Spleen (tissue), 11 donors: ENCODE measurements at regions not wholly inside any gene's neighbourhood (a gene's known extent, or its start where the extent isn't known, plus 50 kb on each side); places are given as distances from the start of the nearest gene placed in this dataset.

Source experiments
- DNase-seq: peaks from one replicate; pipeline ENCODE4 v3.0.0-alpha.2; 2020
- H3K27ac ChIP-seq, 8 donors: fragments of 200-600 bp; sonication (generic) in 7 of 8; 1 replicate in 4 of 8; 2 replicates in 4 of 8; pipeline versions ENCODE4 v1.5.0 to v1.8.0; 2016 to 2021; ENCODE audit warnings: inconsistent platforms in 4 of 8, mild to moderate bottlenecking in 4 of 8, moderate library complexity in 1 of 8
- H3K27me3 ChIP-seq, 7 donors: fragments of 200-600 bp; sonication (generic) in 6 of 7; replicated peaks in 1 of 7; 1 replicate in 4 of 7; 2 replicates in 3 of 7; pipeline versions ENCODE4 v1.5.0 to v1.8.0; 2016 to 2021; ENCODE audit warnings: inconsistent platforms in 3 of 7, mild to moderate bottlenecking in 1 of 7
- H3K36me3 ChIP-seq, 6 donors: fragments of 200-600 bp; sonication (generic) in 5 of 6; 1 replicate in 4 of 6; 2 replicates in 2 of 6; pipeline versions ENCODE4 v1.5.0 to v1.8.0; 2016 to 2021; ENCODE audit warnings: inconsistent platforms in 2 of 6
- H3K4me1 ChIP-seq, 6 donors: fragments of 200-600 bp; sonication (generic) in 5 of 6; 1 replicate in 3 of 6; 2 replicates in 3 of 6; pipeline versions ENCODE4 v1.5.0 to v1.8.0; 2016 to 2021; ENCODE audit warnings: inconsistent platforms in 3 of 6
- H3K4me3 ChIP-seq, 8 donors: fragments of 200-600 bp; sonication (generic) in 7 of 8; 1 replicate in 4 of 8; 2 replicates in 4 of 8; pipeline versions ENCODE4 v1.5.0 to v1.8.0; 2016 to 2021; ENCODE audit warnings: inconsistent platforms in 4 of 8, mild to moderate bottlenecking in 4 of 8, moderate library complexity in 2 of 8
- H3K9me3 ChIP-seq, 8 donors: fragments of 200-600 bp; sonication (generic) in 7 of 8; 1 replicate in 4 of 8; 2 replicates in 4 of 8; pipeline versions ENCODE4 v1.5.0 to v1.8.0; 2016 to 2021; ENCODE audit warnings: inconsistent platforms in 4 of 8
- CTCF ChIP-seq, 11 experiments: fragments of 200-600 bp in 7 of 11; fragments of 450-650 bp in 4 of 11; sonication (generic) in 4 of 11; IDR thresholded peaks in 8 of 11; conservative IDR thresholded peaks in 3 of 11; 1 replicate in 7 of 11; 2 replicates in 4 of 11; pipeline versions ENCODE4 v1.4.0 to v1.8.0; 2016 to 2021; ENCODE audit warnings: antibody characterized with exemption in 11 of 11, inconsistent platforms in 4 of 11, mild to moderate bottlenecking in 1 of 11
- POLR2A ChIP-seq, 3 donors: fragments of 450-650 bp; IDR thresholded peaks; one replicate each; pipeline ENCODE4 v1.5.1; 2017; ENCODE audit warnings: antibody characterized with exemption in 3 of 3, mild to moderate bottlenecking in 1 of 3
- POLR2AphosphoS5 ChIP-seq, 3 donors: sonication (generic); formaldehyde crosslinking; IDR thresholded peaks; one replicate each; pipeline ENCODE4 v1.5.1; 2017; ENCODE audit warnings: antibody characterized with exemption in 3 of 3
- WGBS, 5 donors: extraction: QIAGEN DNeasy Blood & Tissue Kit in 3 of 5; methylation state at CpG; one replicate each; pipeline versions ENCODE4 v1.1.5 to v1.1.7; 2013 to 2018; 5-methylcytosine and 5-hydroxymethylcytosine counted together
- intact Hi-C: fragments of 100-400 bp; cut with DNase I; formaldehyde crosslinking; loops from one replicate; pipeline ENCODE4 v1.15.0; 2023; ENCODE audit warnings: low total_unique reads
- donor health status: healthy with polysubstance abuse.
- donor health status: DM: no; HTN: no; CAD: no; lungs with moderate emphysema.
- donor health status: DM: no; HTN: no; CAD: no.
- donor health status: Bipolar disorder and iron deficiency.
- donor health status: healthy.
- donor health status: DM: no; HTN: no; CAD: no.
- donor health status: DM: yes; HTN: yes; CAD: no.

- H3K27ac ChIP-seq: no peak overlapping the region
- no peaks in the 10 kb centered on the region for H3K27me3 ChIP-seq
- no peak for TF ChIP-seq POLR2AphosphoS5 (IDR thresholded peaks at IDR 0.05)
- TF ChIP-seq CTCF (IDR thresholded peaks at IDR 0.05 in 8 of 11, conservative IDR thresholded peaks at IDR 0.05 in 3 of 11): no peak
- TF ChIP-seq POLR2A (IDR thresholded peaks at IDR 0.05): no peak
- WGBS, 5 donors: 90 to 95% (median 91%) methylated on average over 7 of the region's 7 CpGs
- no peak overlapping the region for H3K4me3 ChIP-seq
- DNase-seq: no peak
- intact Hi-C loops: no loop called here
- H3K9me3 ChIP-seq: no peaks in the 10 kb centered on the region
- no peaks in the 10 kb centered on the region for H3K36me3 ChIP-seq
- no peaks in the 10 kb centered on the region for H3K4me1 ChIP-seq
These were observed 534.7 kb upstream of the CBLB start for GRCh38 chr3:106403371-106404145.

DNA sequence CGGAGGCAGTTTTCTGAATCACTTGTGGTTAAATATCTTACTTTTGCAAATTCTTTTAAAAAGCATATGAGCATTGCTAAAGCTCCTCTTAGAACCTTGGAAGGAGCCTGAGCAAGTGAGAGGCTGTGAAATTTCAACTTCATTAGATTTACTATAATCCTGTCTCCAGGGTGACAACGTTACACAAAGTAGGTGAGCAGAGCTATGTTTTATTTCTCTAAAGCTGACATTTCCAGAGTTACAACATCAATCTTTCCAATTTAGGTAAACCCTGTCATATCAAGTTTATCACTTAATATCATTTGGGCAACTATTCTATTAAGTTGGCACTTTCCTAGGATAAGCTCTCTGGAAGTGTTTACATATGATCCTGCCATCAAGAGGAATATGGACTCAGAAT is 544.9 kb upstream of the CBLB start:
- 42 to 95% (median 94%) methylated on average over 2 of the region's 2 CpGs for WGBS, 5 donors
- Histone ChIP-seq H3K9me3 (peaks cover 0 to 7% (median 0%) of the 10 kb centered on the region in 8 donors), H3K4me3 (no peak overlapping the region), H3K27ac (no peak overlapping the region), H3K27me3 (no peaks in the 10 kb centered on the region), H3K4me1 (no peaks in the 10 kb centered on the region), H3K36me3 (no peaks in the 10 kb centered on the region)
- intact Hi-C loops: no loop called here
- no peak for TF ChIP-seq POLR2A (IDR thresholded peaks at IDR 0.05)
- no peak for DNase-seq

GRCh38 chr3:106420628-106421027 is 551.8 kb upstream of the CBLB start:
- Histone ChIP-seq H3K9me3 (no peaks in the 10 kb centered on the region), H3K36me3 (no peaks in the 10 kb centered on the region), H3K4me1 (peaks cover 0 to 2% (median 0%) of the 10 kb centered on the region in 6 donors), H3K27ac (no peak overlapping the region), H3K27me3 (no peaks in the 10 kb centered on the region), H3K4me3 (no peak overlapping the region)
- TF ChIP-seq POLR2AphosphoS5 (IDR thresholded peaks at IDR 0.05) (no peak), POLR2A (IDR thresholded peaks at IDR 0.05) (no peak), CTCF (IDR thresholded peaks at IDR 0.05 in 8 of 11, conservative IDR thresholded peaks at IDR 0.05 in 3 of 11) (no peak)
- WGBS, 5 donors: 29 to 72% (median 44%) methylated on average over 2 of the region's 2 CpGs
- intact Hi-C loops: no loop called here
- DNase-seq: no peak

DNA sequence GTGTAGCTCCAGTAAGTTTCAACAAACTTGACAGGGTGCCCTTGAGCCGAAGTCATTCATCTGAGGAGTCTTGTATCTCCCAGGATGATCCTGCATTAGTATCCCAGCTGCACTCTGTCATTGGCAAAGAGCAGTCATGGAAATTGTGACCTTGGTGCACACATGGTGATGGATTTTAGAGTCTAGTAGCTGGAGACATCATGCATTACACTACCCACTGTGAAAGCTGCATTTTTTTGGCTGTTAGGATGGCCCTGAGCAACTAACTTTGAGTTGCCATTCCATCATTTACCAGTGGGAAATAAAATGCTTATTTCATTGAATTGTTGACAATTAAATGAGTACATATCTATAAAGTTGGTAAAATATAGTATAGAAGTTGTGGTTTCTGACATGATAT is 552.6 kb upstream of the CBLB start:
- Histone ChIP-seq H3K27ac (no peak overlapping the region), H3K27me3 (no peaks in the 10 kb centered on the region), H3K9me3 (no peaks in the 10 kb centered on the region), H3K4me1 (peaks cover 0 to 2% (median 0%) of the 10 kb centered on the region in 6 donors), H3K36me3 (no peaks in the 10 kb centered on the region), H3K4me3 (no peak overlapping the region)
- DNase-seq: no peak
- intact Hi-C loops: no loop called here
- no peak for TF ChIP-seq POLR2A (IDR thresholded peaks at IDR 0.05)
- no peak for TF ChIP-seq CTCF (IDR thresholded peaks at IDR 0.05 in 8 of 11, conservative IDR thresholded peaks at IDR 0.05 in 3 of 11)
- TF ChIP-seq POLR2AphosphoS5 (IDR thresholded peaks at IDR 0.05): no peak
- 63 to 90% (median 77%) methylated on average over 1 of the region's 1 CpG for WGBS, 5 donors
